ENCODE measurements at regions not wholly inside any gene's neighbourhood (a gene's known extent, or its start where the extent isn't known, plus 50 kb on each side); places are given as distances from the start of the nearest gene placed in this dataset.

GRCh38 chr5:97874491-97874890 lies 691.4 kb upstream of the RIOK2 start:
- Histone ChIP-seq H3K36me3 (ENCODE audit: control insufficient read depth in 2 of 2, insufficient read depth in 1 of 2, low read length in 2 of 2) (no peaks in the 10 kb centered on the region), H3K4me3 (ENCODE audit: low read depth, low read length) (no peak overlapping the region), H3K9me3 (ENCODE audit: control insufficient read depth, insufficient read depth, low read depth, low read length) (no peaks in the 10 kb centered on the region), H3K27ac (ENCODE audit: extremely low read depth, low read depth, low read length) (no peak overlapping the region), H3K4me1 (ENCODE audit: control insufficient read depth, insufficient read depth, low read length) (no peaks in the 10 kb centered on the region)
- no peak for TF ChIP-seq ZNF624 (tag by site-specific recombination; IDR thresholded peaks at IDR 0.05)
- TF ChIP-seq ZNF645 (tag by site-specific recombination; IDR thresholded peaks at IDR 0.05): no peak
- TF ChIP-seq HIC1 (tag by site-specific recombination; IDR thresholded peaks at IDR 0.05): no peak
- no peak for TF ChIP-seq ZNF560 (tag by site-specific recombination; IDR thresholded peaks at IDR 0.05; ENCODE audit: borderline replicate concordance)
- no peak for TF ChIP-seq ZNF704 (tag by site-specific recombination; IDR thresholded peaks at IDR 0.05)
- no peak for TF ChIP-seq ZNF292 (tag by site-specific recombination; IDR thresholded peaks at IDR 0.05; ENCODE audit: borderline replicate concordance, low read depth)
- no peak for TF ChIP-seq ZNF223 (tag by site-specific recombination; IDR thresholded peaks at IDR 0.05)
- TF ChIP-seq KLF7 (tag by site-specific recombination; IDR thresholded peaks at IDR 0.05; ENCODE audit: borderline replicate concordance): no peak
- no peak for TF ChIP-seq EGR2 (tag by site-specific recombination; IDR thresholded peaks at IDR 0.05; ENCODE audit: low read depth)
- TF ChIP-seq KLF16 (tag by site-specific recombination; IDR thresholded peaks at IDR 0.05): no peak
- no peak for TF ChIP-seq GLI2 (tag by site-specific recombination; IDR thresholded peaks at IDR 0.05; ENCODE audit: borderline replicate concordance, low read depth)
- TF ChIP-seq ZNF585B (tag by site-specific recombination; IDR thresholded peaks at IDR 0.05): no peak
- TF ChIP-seq ZSCAN18 (tag by site-specific recombination; IDR thresholded peaks at IDR 0.05): no peak
- TF ChIP-seq ZNF221 (tag by site-specific recombination; IDR thresholded peaks at IDR 0.05; ENCODE audit: borderline replicate concordance): no peak
- TF ChIP-seq ZNF768 (tag by site-specific recombination; IDR thresholded peaks at IDR 0.05): no peak
- no peak for TF ChIP-seq ZNF398 (tag by site-specific recombination; IDR thresholded peaks at IDR 0.05)
- TF ChIP-seq REPIN1 (tag by site-specific recombination; IDR thresholded peaks at IDR 0.05; ENCODE audit: low read depth): no peak
- TF ChIP-seq ZNF214 (tag by site-specific recombination; IDR thresholded peaks at IDR 0.05; ENCODE audit: borderline replicate concordance): no peak
- no peak for TF ChIP-seq ZNF148 (tag by site-specific recombination; IDR thresholded peaks at IDR 0.05; ENCODE audit: borderline replicate concordance)
- no peak for TF ChIP-seq KLF1 (tag by site-specific recombination; IDR thresholded peaks at IDR 0.05)
- POLR2A ChIA-PET: no interaction called here
- CTCF ChIA-PET: no interaction called here
